Panc1 (cell line): ENCODE measurements at regions not wholly inside any gene's neighbourhood (a gene's known extent, or its start where the extent isn't known, plus 50 kb on each side); places are given as distances from the start of the nearest gene placed in this dataset.

Source experiments
- ATAC-seq: fragments of 200-7000 bp; cut with Tn5 transposase; 2 replicates; pipeline ENCODE4 v1.9.1; 2020; ENCODE audit warnings: mild to moderate bottlenecking, moderate library complexity
- BruUV-seq: library from RNA; stranded (reverse); fragments of 400-500 nt; replicated peaks from 2 replicates; lab custom pipeline; 2021; lab: Mats Ljungman, UMichigan
- CTCF ChIA-PET: fragments of 300-600 bp; sonication (Branson Sonifier 250); formaldehyde crosslinking; loops from one replicate; lab custom pipeline; 2022; ENCODE audit warnings: antibody characterized with exemption; lab: Charles Lee
- POLR2A ChIA-PET: fragments of 300-600 bp; sonication (Branson Sonifier 250); formaldehyde crosslinking; loops from one replicate; lab custom pipeline; 2022; ENCODE audit warnings: antibody characterized with exemption; lab: Charles Lee
- DNase-seq: peaks from one replicate; pipeline ENCODE4 v3.0.0-alpha.2; 2010; ENCODE audit warnings: low read depth, low spot score
- H3K27ac ChIP-seq: 2 replicates; pipeline ENCODE4 v1.5.1; 2011; ENCODE audit warnings: mild to moderate bottlenecking, low read length, inconsistent platforms
- H3K27me3 ChIP-seq: fragments of 200-500 bp; sonication (Bioruptor generic); 2 replicates; pipeline ENCODE4 v1.6.0; 2014; ENCODE audit warnings: low read length, inconsistent platforms; ENCODE audit not compliant: control insufficient read depth, insufficient read depth
- H3K36me3 ChIP-seq: fragments of 200-500 bp; sonication (Bioruptor generic); 2 replicates; pipeline ENCODE4 v1.5.1; 2014; ENCODE audit warnings: inconsistent platforms, mild to moderate bottlenecking, low read length, moderate library complexity; ENCODE audit not compliant: control insufficient read depth, insufficient read depth
- H3K4me1 ChIP-seq: 2 replicates; pipeline ENCODE4 v1.5.1; 2011; ENCODE audit warnings: inconsistent platforms, mild to moderate bottlenecking, low read length, moderate library complexity; ENCODE audit not compliant: control insufficient read depth, insufficient read depth
- H3K4me3 ChIP-seq, 2 experiments: 2 replicates each; pipeline ENCODE4 v1.5.1; 2011 to 2012; ENCODE audit warnings: low read depth in 2 of 2, low read length in 2 of 2, mild to moderate bottlenecking in 2 of 2, inconsistent platforms in 1 of 2, moderate library complexity in 1 of 2
- H3K9me3 ChIP-seq: fragments of 200-500 bp; sonication (Bioruptor generic); 2 replicates; pipeline ENCODE4 v1.5.1; 2014; ENCODE audit warnings: low read depth, mild to moderate bottlenecking, inconsistent platforms, low read length, moderate library complexity; ENCODE audit not compliant: control insufficient read depth, insufficient read depth
- CTCF ChIP-seq: fragments of 450-650 bp; IDR thresholded peaks from 2 replicates; pipeline ENCODE4 v1.5.1; 2017; ENCODE audit warnings: mild to moderate bottlenecking
- POLR2AphosphoS5 ChIP-seq: IDR thresholded peaks from 2 replicates; pipeline ENCODE4 v1.6.1; 2012; ENCODE audit warnings: mild to moderate bottlenecking, low read depth, low read length, moderate library complexity
- REST ChIP-seq, 2 experiments: IDR thresholded peaks; 2 replicates each; pipeline ENCODE4 v1.6.1; 2011 to 2012; ENCODE audit warnings: low read depth in 2 of 2, control low read depth in 1 of 2, low read length in 1 of 2, mild to moderate bottlenecking in 1 of 2, moderate library complexity in 1 of 2; ENCODE audit not compliant: insufficient read depth in 1 of 2
- SIN3A ChIP-seq: IDR thresholded peaks from 2 replicates; pipeline ENCODE4 v1.6.1; 2012; ENCODE audit warnings: low read depth, mild to moderate bottlenecking, low read length, moderate library complexity, borderline replicate concordance; ENCODE audit not compliant: insufficient read depth
- TCF7L2 ChIP-seq: IDR thresholded peaks from 2 replicates; pipeline ENCODE4 v1.6.1; 2011; ENCODE audit warnings: mild to moderate bottlenecking, low read depth, low read length, inconsistent platforms
- in situ Hi-C: cut with HindIII; loops from 2 replicates; pipeline ENCODE4 v1.10.0; 2016; ENCODE audit warnings: low sequenced_read_pairs, low pct_unique_long_range_greater_than_20kb
- intact Hi-C: fragments of 100-400 bp; cut with micrococcal nuclease; formaldehyde crosslinking; loops from one replicate; pipeline ENCODE4 v1.10.0; 2022; ENCODE audit not compliant: unreplicated experiment

GRCh38 chr5:164336906-164337305 lies 831.5 kb downstream of the MAT2B start:
- Histone ChIP-seq H3K9me3 (no peaks in the 10 kb centered on the region), H3K27me3 (no peaks in the 10 kb centered on the region), H3K4me3 (no peak overlapping the region), H3K4me1 (no peaks in the 10 kb centered on the region), H3K36me3 (no peaks in the 10 kb centered on the region), H3K27ac (no peak overlapping the region)
- ChIA-PET POLR2A (no interaction called here), CTCF (no interaction called here)
- in situ Hi-C loops = no loop called here
- TF ChIP-seq CTCF = no peak
- TF ChIP-seq POLR2AphosphoS5 = no peak
- TF ChIP-seq REST (IDR thresholded peaks at IDR 0.05; ENCODE audit: insufficient read depth in 1 of 2, low read depth in 2 of 2, low read length in 1 of 2) = no peak
- no peak for TF ChIP-seq TCF7L2
- TF ChIP-seq SIN3A = no peak
- DNase-seq = no peak
- no TSS peak for BruUV-seq
- intact Hi-C loops = no loop called here
- no peak for ATAC-seq

- no peak for TF ChIP-seq POLR2AphosphoS5
- TF ChIP-seq TCF7L2 = no peak
- no peak for TF ChIP-seq SIN3A
- TF ChIP-seq CTCF = no peak
- no peak for TF ChIP-seq REST (IDR thresholded peaks at IDR 0.05; ENCODE audit: insufficient read depth in 1 of 2, low read depth in 2 of 2, low read length in 1 of 2)
- no peak for ATAC-seq
- ChIA-PET CTCF (no interaction called here), POLR2A (no interaction called here)
- H3K27me3 ChIP-seq = no peaks in the 10 kb centered on the region
- BruUV-seq = no TSS peak
- DNase-seq = no peak
- H3K27ac ChIP-seq = no peak overlapping the region
- in situ Hi-C loops (no loop called here), intact Hi-C loops (no loop called here)
- H3K9me3 ChIP-seq = no peaks in the 10 kb centered on the region
- no peaks in the 10 kb centered on the region for H3K4me1 ChIP-seq
- H3K4me3 ChIP-seq = no peak overlapping the region
- no peaks in the 10 kb centered on the region for H3K36me3 ChIP-seq
Observed at GRCh38 chr5:164341056-164341619, 835.7 kb downstream of the MAT2B start.
